ENCODE measurements at regions not wholly inside any gene's neighbourhood (a gene's known extent, or its start where the extent isn't known, plus 50 kb on each side); places are given as distances from the start of the nearest gene placed in this dataset.

- H3K4me3 ChIP-seq (ENCODE audit: low read length): no peak overlapping the region
- no peak for DNase-seq
- no peak overlapping the region for H3K27ac ChIP-seq (ENCODE audit: low read depth, low read length)
- H3K27me3 ChIP-seq (ENCODE audit: control insufficient read depth, insufficient read depth, low read length, poor library complexity, severe bottlenecking): no peaks in the 10 kb centered on the region
- H3K4me1 ChIP-seq (ENCODE audit: control insufficient read depth, insufficient read depth, low read length): no peaks in the 10 kb centered on the region
- H3K9me3 Mint-ChIP-seq: peaks cover 2% of the 10 kb centered on the region
- H3K36me3 Mint-ChIP-seq (ENCODE audit: low read depth): no peaks in the 10 kb centered on the region
- no peak overlapping the region for H3K27ac Mint-ChIP-seq
- no peak overlapping the region for H3K4me3 Mint-ChIP-seq
- TF ChIP-seq CTCF (conservative IDR thresholded peaks at IDR 0.05): no peak
- H3K36me3 ChIP-seq (ENCODE audit: control insufficient read depth, insufficient read depth, low read length): no peaks in the 10 kb centered on the region
- H3K27me3 Mint-ChIP-seq (ENCODE audit: insufficient read depth): no peaks in the 10 kb centered on the region
- 95 to 100% methylated on average over 1 of the region's 1 CpG for WGBS, 2 experiments (ENCODE audit: insufficient coverage in 1 of 2, insufficient read length in 1 of 2)
- H3K9ac ChIP-seq (ENCODE audit: extremely low read depth, low read length, poor library complexity, severe bottlenecking): no peak overlapping the region
- no peaks in the 10 kb centered on the region for H3K9me3 ChIP-seq (ENCODE audit: control insufficient read depth, low read length)
- H3K4me1 Mint-ChIP-seq: no peaks in the 10 kb centered on the region
These were observed 432.8 kb downstream of the PDGFC start for GRCh38 chr4:156538651-156539257.

- DNase-seq: no peak
- no peaks in the 10 kb centered on the region for H3K36me3 Mint-ChIP-seq (ENCODE audit: low read depth)
- Histone ChIP-seq H3K4me3 (ENCODE audit: low read length) (no peak overlapping the region), H3K27ac (ENCODE audit: low read depth, low read length) (no peak overlapping the region), H3K9me3 (ENCODE audit: control insufficient read depth, low read length) (no peaks in the 10 kb centered on the region), H3K27me3 (ENCODE audit: control insufficient read depth, insufficient read depth, low read length, poor library complexity, severe bottlenecking) (no peaks in the 10 kb centered on the region), H3K9ac (ENCODE audit: extremely low read depth, low read length, poor library complexity, severe bottlenecking) (no peak overlapping the region), H3K36me3 (ENCODE audit: control insufficient read depth, insufficient read depth, low read length) (no peaks in the 10 kb centered on the region), H3K4me1 (ENCODE audit: control insufficient read depth, insufficient read depth, low read length) (no peaks in the 10 kb centered on the region)
- H3K27ac Mint-ChIP-seq: no peak overlapping the region
- 91 to 100% methylated on average over 1 of the region's 2 CpGs for WGBS, 2 experiments (ENCODE audit: insufficient coverage in 1 of 2, insufficient read length in 1 of 2)
- peaks cover 4% of the 10 kb centered on the region for H3K9me3 Mint-ChIP-seq
- no peak overlapping the region for H3K4me3 Mint-ChIP-seq
- no peaks in the 10 kb centered on the region for H3K27me3 Mint-ChIP-seq (ENCODE audit: insufficient read depth)
- no peaks in the 10 kb centered on the region for H3K4me1 Mint-ChIP-seq
- no peak for TF ChIP-seq CTCF (conservative IDR thresholded peaks at IDR 0.05)
These were observed 433.4 kb downstream of the PDGFC start for GRCh38 chr4:156538210-156538609.

GRCh38 chr4:156537286-156537685 lies 434.3 kb downstream of the PDGFC start:
- H3K9ac ChIP-seq (ENCODE audit: extremely low read depth, low read length, poor library complexity, severe bottlenecking): no peak overlapping the region
- H3K4me1 ChIP-seq (ENCODE audit: control insufficient read depth, insufficient read depth, low read length): no peaks in the 10 kb centered on the region
- Mint-ChIP-seq H3K4me1 (no peaks in the 10 kb centered on the region), H3K4me3 (no peak overlapping the region), H3K27me3 (ENCODE audit: insufficient read depth) (no peaks in the 10 kb centered on the region), H3K27ac (no peak overlapping the region), H3K9me3 (peaks cover 9% of the 10 kb centered on the region), H3K36me3 (ENCODE audit: low read depth) (no peaks in the 10 kb centered on the region)
- no peak for DNase-seq
- no peak overlapping the region for H3K4me3 ChIP-seq (ENCODE audit: low read length)
- no peaks in the 10 kb centered on the region for H3K36me3 ChIP-seq (ENCODE audit: control insufficient read depth, insufficient read depth, low read length)
- H3K27me3 ChIP-seq (ENCODE audit: control insufficient read depth, insufficient read depth, low read length, poor library complexity, severe bottlenecking): no peaks in the 10 kb centered on the region
- no peaks in the 10 kb centered on the region for H3K9me3 ChIP-seq (ENCODE audit: control insufficient read depth, low read length)
- no peak overlapping the region for H3K27ac ChIP-seq (ENCODE audit: low read depth, low read length)
- TF ChIP-seq CTCF (conservative IDR thresholded peaks at IDR 0.05): no peak
